ENCODE measurements at regions not wholly inside any gene's neighbourhood (a gene's known extent, or its start where the extent isn't known, plus 50 kb on each side); places are given as distances from the start of the nearest gene placed in this dataset.

DNA sequence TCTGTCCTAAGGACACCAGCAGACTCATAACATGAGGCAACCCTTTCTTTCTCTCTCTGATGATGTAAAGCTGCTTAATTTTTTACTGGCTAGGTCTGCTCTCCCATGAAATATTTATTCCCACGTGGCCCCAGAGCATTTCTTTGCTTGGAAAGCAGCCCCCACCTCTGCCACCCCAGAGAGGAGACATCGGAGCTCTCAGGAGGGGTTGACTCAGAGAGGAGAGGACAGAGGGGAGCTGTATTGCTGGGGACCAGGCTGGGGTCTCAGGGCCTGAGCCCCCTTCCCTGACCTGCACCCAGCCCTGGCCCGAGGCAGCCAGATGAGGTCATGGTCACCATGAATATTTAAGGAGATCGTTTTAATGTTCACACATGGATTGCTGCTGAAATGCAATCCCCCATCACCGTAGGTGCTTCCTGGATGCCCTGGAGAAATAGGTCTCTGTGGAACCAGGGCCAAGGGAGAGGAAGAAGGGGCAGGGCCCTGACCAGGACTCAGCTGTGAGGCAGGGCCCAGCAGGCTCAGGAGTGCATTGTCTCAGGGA is 117.5 kb downstream of the DLL1 start:
- Histone ChIP-seq H3K4me3 (ENCODE audit: insufficient read depth, low read depth, low read length) (no peak overlapping the region), H3K4me2 (ENCODE audit: low read length) (no peak overlapping the region), H3K9ac (ENCODE audit: low read length) (no peak overlapping the region), H2AFZ (ENCODE audit: low read depth, low read length) (no peak overlapping the region), H3K36me3 (ENCODE audit: insufficient read depth, low read length) (no peaks in the 10 kb centered on the region), H3K9me3 (ENCODE audit: insufficient read depth, low read depth, low read length) (no peaks in the 10 kb centered on the region), H3K79me2 (ENCODE audit: insufficient read depth, low read length) (no peaks in the 10 kb centered on the region), H4K20me1 (ENCODE audit: insufficient read depth, low read length) (no peaks in the 10 kb centered on the region), H3K27me3 (ENCODE audit: insufficient read depth, low read length) (no peaks in the 10 kb centered on the region), H3K4me1 (ENCODE audit: insufficient read depth, low read length) (no peaks in the 10 kb centered on the region), H3K27ac (ENCODE audit: low read depth, low read length) (no peak overlapping the region)
- Mint-ChIP-seq H3K4me3 (ENCODE audit: unreplicated experiment) (no peak overlapping the region), H3K36me3 (ENCODE audit: low read depth, unreplicated experiment) (peaks cover 2% of the 10 kb centered on the region), H3K9me3 (ENCODE audit: unreplicated experiment) (peaks cover 6% of the 10 kb centered on the region), H3K27ac (ENCODE audit: unreplicated experiment) (no peak overlapping the region), H3K4me1 (ENCODE audit: low read depth, unreplicated experiment) (no peaks in the 10 kb centered on the region), H3K27me3 (ENCODE audit: low read depth, unreplicated experiment) (peaks cover 39% of the 10 kb centered on the region)
- DNase-seq (ENCODE audit: low read depth) = no peak
- no peak for FAIRE-seq
- TF ChIP-seq EZH2 (IDR thresholded peaks at IDR 0.05; ENCODE audit: insufficient read depth, low read length) = no peak
- TF ChIP-seq, protein P1, sequence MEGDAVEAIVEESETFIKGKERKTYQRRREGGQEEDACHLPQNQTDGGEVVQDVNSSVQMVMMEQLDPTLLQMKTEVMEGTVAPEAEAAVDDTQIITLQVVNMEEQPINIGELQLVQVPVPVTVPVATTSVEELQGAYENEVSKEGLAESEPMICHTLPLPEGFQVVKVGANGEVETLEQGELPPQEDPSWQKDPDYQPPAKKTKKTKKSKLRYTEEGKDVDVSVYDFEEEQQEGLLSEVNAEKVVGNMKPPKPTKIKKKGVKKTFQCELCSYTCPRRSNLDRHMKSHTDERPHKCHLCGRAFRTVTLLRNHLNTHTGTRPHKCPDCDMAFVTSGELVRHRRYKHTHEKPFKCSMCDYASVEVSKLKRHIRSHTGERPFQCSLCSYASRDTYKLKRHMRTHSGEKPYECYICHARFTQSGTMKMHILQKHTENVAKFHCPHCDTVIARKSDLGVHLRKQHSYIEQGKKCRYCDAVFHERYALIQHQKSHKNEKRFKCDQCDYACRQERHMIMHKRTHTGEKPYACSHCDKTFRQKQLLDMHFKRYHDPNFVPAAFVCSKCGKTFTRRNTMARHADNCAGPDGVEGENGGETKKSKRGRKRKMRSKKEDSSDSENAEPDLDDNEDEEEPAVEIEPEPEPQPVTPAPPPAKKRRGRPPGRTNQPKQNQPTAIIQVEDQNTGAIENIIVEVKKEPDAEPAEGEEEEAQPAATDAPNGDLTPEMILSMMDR (IDR thresholded peaks at IDR 0.05; ENCODE audit: insufficient read depth, low read depth, low read length) = no peak

DNA sequence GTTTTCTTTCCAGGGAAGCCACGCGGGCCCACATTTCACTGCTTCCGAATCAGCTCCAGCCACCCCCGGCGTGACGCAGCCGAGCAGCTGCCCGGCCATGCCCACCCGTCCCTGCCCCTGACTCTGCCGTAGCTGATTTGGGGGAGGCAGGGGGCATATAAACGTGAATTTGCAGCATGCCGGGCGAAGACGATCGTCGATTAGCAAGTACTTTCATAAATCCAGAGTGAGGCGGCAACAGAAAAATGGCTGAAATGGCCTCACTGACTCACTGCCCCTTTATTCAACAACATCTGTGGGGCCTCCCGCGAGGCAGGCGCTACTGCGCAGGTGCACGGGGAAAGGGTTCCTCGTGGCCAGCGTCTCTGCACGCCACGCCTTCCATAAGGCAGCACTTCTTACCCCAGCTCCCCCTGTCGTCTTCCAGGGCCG is 118.0 kb downstream of the DLL1 start:
- DNase-seq (ENCODE audit: low read depth) = no peak
- no peaks in the 10 kb centered on the region for H3K4me1 ChIP-seq (ENCODE audit: insufficient read depth, low read length)
- no peak overlapping the region for H3K9ac ChIP-seq (ENCODE audit: low read length)
- peaks cover 2% of the 10 kb centered on the region for H3K36me3 Mint-ChIP-seq (ENCODE audit: low read depth, unreplicated experiment)
- no peak overlapping the region for H2AFZ ChIP-seq (ENCODE audit: low read depth, low read length)
- H3K4me2 ChIP-seq (ENCODE audit: low read length) = no peak overlapping the region
- H3K36me3 ChIP-seq (ENCODE audit: insufficient read depth, low read length) = no peaks in the 10 kb centered on the region
- H4K20me1 ChIP-seq (ENCODE audit: insufficient read depth, low read length) = no peaks in the 10 kb centered on the region
- peaks cover 41% of the 10 kb centered on the region for H3K27me3 Mint-ChIP-seq (ENCODE audit: low read depth, unreplicated experiment)
- TF ChIP-seq, protein P1 (IDR thresholded peaks at IDR 0.05; ENCODE audit: insufficient read depth, low read depth, low read length) = no peak
- no peak for TF ChIP-seq EZH2 (IDR thresholded peaks at IDR 0.05; ENCODE audit: insufficient read depth, low read length)
- no peak overlapping the region for H3K4me3 ChIP-seq (ENCODE audit: insufficient read depth, low read depth, low read length)
- H3K4me1 Mint-ChIP-seq (ENCODE audit: low read depth, unreplicated experiment) = no peaks in the 10 kb centered on the region
- no peak for FAIRE-seq
- peaks cover 10% of the 10 kb centered on the region for H3K9me3 Mint-ChIP-seq (ENCODE audit: unreplicated experiment)
- no peak overlapping the region for H3K4me3 Mint-ChIP-seq (ENCODE audit: unreplicated experiment)
- no peaks in the 10 kb centered on the region for H3K27me3 ChIP-seq (ENCODE audit: insufficient read depth, low read length)
- H3K27ac ChIP-seq (ENCODE audit: low read depth, low read length) = no peak overlapping the region
- no peak overlapping the region for H3K27ac Mint-ChIP-seq (ENCODE audit: unreplicated experiment)
- no peaks in the 10 kb centered on the region for H3K79me2 ChIP-seq (ENCODE audit: insufficient read depth, low read length)
- no peaks in the 10 kb centered on the region for H3K9me3 ChIP-seq (ENCODE audit: insufficient read depth, low read depth, low read length)

DNA sequence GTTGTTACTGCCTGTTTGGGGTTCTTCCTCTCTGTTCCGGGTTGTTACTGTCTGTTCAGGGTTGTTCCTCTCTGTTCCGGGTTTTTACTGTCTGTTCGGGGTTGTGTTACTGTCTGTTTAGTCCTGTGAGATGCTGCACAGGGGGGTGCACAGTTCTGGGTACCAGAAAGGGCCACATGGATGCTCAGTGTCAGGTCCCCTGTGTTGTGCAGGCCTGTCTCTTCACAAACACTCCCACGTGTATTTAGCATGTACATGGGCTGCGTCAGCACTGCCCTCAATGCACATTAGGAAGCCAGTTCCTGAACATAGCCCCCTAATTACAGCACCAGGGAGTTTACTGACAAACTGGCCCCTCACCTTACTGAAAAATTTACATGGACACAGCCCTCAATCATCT is 118.5 kb downstream of the DLL1 start:
- Mint-ChIP-seq H3K9me3 (ENCODE audit: unreplicated experiment) (peaks cover 10% of the 10 kb centered on the region), H3K4me3 (ENCODE audit: unreplicated experiment) (no peak overlapping the region), H3K36me3 (ENCODE audit: low read depth, unreplicated experiment) (peaks cover 2% of the 10 kb centered on the region), H3K27ac (ENCODE audit: unreplicated experiment) (no peak overlapping the region), H3K4me1 (ENCODE audit: low read depth, unreplicated experiment) (no peaks in the 10 kb centered on the region), H3K27me3 (ENCODE audit: low read depth, unreplicated experiment) (peaks cover 42% of the 10 kb centered on the region)
- H3K79me2 ChIP-seq (ENCODE audit: insufficient read depth, low read length) = no peaks in the 10 kb centered on the region
- no peak overlapping the region for H3K4me2 ChIP-seq (ENCODE audit: low read length)
- H3K27me3 ChIP-seq (ENCODE audit: insufficient read depth, low read length) = no peaks in the 10 kb centered on the region
- FAIRE-seq = no peak
- no peak overlapping the region for H3K27ac ChIP-seq (ENCODE audit: low read depth, low read length)
- TF ChIP-seq, protein P1 (IDR thresholded peaks at IDR 0.05; ENCODE audit: insufficient read depth, low read depth, low read length) = no peak
- no peak for TF ChIP-seq EZH2 (IDR thresholded peaks at IDR 0.05; ENCODE audit: insufficient read depth, low read length)
- no peaks in the 10 kb centered on the region for H3K9me3 ChIP-seq (ENCODE audit: insufficient read depth, low read depth, low read length)
- H3K9ac ChIP-seq (ENCODE audit: low read length) = no peak overlapping the region
- H3K4me1 ChIP-seq (ENCODE audit: insufficient read depth, low read length) = no peaks in the 10 kb centered on the region
- no peak overlapping the region for H3K4me3 ChIP-seq (ENCODE audit: insufficient read depth, low read depth, low read length)
- no peaks in the 10 kb centered on the region for H3K36me3 ChIP-seq (ENCODE audit: insufficient read depth, low read length)
- H2AFZ ChIP-seq (ENCODE audit: low read depth, low read length) = no peak overlapping the region
- DNase-seq (ENCODE audit: low read depth) = no peak
- no peaks in the 10 kb centered on the region for H4K20me1 ChIP-seq (ENCODE audit: insufficient read depth, low read length)

Data from astrocyte (in vitro differentiated cells and primary cell).